PFSK-1 (cell line): ENCODE measurements at regions not wholly inside any gene's neighbourhood (a gene's known extent, or its start where the extent isn't known, plus 50 kb on each side); places are given as distances from the start of the nearest gene placed in this dataset.

ENCODE experiments used
- FOXP2 ChIP-seq: optimal IDR thresholded peaks from 2 replicates; pipeline ENCODE3; 2011; ENCODE audit warnings: borderline replicate concordance, control low read depth, inconsistent platforms; ENCODE audit not compliant: insufficient read depth; ENCODE audit errors: extremely low read length, extremely low read depth
- POLR2AphosphoS5 ChIP-seq: IDR thresholded peaks from 2 replicates; pipeline ENCODE4 v1.6.1; 2012; ENCODE audit warnings: low read depth, mild to moderate bottlenecking, control low read depth, low read length, moderate library complexity
- SIN3A ChIP-seq: IDR thresholded peaks from 2 replicates; pipeline ENCODE4 v1.6.1; 2012; ENCODE audit warnings: mild to moderate bottlenecking, low read length, moderate library complexity, borderline replicate concordance; ENCODE audit not compliant: insufficient read depth
- TAF1 ChIP-seq: IDR thresholded peaks from 2 replicates; pipeline ENCODE4 v1.6.1; 2012; ENCODE audit warnings: low read length, control low read depth, borderline replicate concordance; ENCODE audit not compliant: insufficient read depth
- TF ChIP-seq, protein P1 (sequence below), 2 experiments: IDR thresholded peaks; 2 replicates each; pipeline versions ENCODE4 v1.6.1 to v1.8.0; 2011 to 2012; ENCODE audit warnings: low read depth in 2 of 2, low read length in 2 of 2, control low read depth in 1 of 2, inconsistent platforms in 1 of 2, mild to moderate bottlenecking in 1 of 2, moderate library complexity in 1 of 2; ENCODE audit not compliant: insufficient read depth in 1 of 2

GRCh38 chr2:129087133-129087813 is 768.6 kb upstream of the HS6ST1 start:
- TF ChIP-seq, protein P1, sequence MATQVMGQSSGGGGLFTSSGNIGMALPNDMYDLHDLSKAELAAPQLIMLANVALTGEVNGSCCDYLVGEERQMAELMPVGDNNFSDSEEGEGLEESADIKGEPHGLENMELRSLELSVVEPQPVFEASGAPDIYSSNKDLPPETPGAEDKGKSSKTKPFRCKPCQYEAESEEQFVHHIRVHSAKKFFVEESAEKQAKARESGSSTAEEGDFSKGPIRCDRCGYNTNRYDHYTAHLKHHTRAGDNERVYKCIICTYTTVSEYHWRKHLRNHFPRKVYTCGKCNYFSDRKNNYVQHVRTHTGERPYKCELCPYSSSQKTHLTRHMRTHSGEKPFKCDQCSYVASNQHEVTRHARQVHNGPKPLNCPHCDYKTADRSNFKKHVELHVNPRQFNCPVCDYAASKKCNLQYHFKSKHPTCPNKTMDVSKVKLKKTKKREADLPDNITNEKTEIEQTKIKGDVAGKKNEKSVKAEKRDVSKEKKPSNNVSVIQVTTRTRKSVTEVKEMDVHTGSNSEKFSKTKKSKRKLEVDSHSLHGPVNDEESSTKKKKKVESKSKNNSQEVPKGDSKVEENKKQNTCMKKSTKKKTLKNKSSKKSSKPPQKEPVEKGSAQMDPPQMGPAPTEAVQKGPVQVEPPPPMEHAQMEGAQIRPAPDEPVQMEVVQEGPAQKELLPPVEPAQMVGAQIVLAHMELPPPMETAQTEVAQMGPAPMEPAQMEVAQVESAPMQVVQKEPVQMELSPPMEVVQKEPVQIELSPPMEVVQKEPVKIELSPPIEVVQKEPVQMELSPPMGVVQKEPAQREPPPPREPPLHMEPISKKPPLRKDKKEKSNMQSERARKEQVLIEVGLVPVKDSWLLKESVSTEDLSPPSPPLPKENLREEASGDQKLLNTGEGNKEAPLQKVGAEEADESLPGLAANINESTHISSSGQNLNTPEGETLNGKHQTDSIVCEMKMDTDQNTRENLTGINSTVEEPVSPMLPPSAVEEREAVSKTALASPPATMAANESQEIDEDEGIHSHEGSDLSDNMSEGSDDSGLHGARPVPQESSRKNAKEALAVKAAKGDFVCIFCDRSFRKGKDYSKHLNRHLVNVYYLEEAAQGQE (IDR thresholded peaks at IDR 0.05; ENCODE audit: insufficient read depth in 1 of 2, low read depth in 2 of 2, low read length in 2 of 2), result no peak
- TF ChIP-seq POLR2AphosphoS5 (no peak), FOXP2 (no peak), TAF1 (no peak), SIN3A (no peak)

GRCh38 chr2:129091620-129092019 is 773.0 kb upstream of the HS6ST1 start:
- TF ChIP-seq FOXP2, result no peak
- TF ChIP-seq SIN3A, result no peak
- no peak for TF ChIP-seq POLR2AphosphoS5
- no peak for TF ChIP-seq TAF1
- TF ChIP-seq, protein P1 (IDR thresholded peaks at IDR 0.05; ENCODE audit: insufficient read depth in 1 of 2, low read depth in 2 of 2, low read length in 2 of 2), result no peak

DNA sequence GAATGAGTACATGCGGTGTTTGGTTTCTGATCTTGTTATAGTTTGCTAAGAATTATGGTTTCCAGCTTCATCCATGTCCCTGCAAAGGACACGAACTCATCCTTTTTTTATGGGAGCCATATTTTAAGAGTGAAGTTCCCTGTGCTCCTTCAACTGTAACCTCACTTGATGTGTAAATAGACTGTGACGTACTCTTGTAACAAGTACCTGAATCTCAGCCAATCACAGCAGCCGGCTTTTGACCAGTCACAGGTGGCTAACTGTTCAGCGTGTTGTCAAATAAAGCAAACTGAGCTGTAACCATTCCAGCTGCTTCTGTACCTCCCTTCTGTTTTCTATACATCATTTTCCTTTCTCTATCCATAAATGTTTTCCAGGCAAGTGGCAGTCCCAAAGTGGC is 774.3 kb upstream of the HS6ST1 start:
- TF ChIP-seq TAF1 (no peak), SIN3A (no peak), POLR2AphosphoS5 (no peak), FOXP2 (no peak)
- TF ChIP-seq, protein P1 (IDR thresholded peaks at IDR 0.05; ENCODE audit: insufficient read depth in 1 of 2, low read depth in 2 of 2, low read length in 2 of 2), result no peak

DNA sequence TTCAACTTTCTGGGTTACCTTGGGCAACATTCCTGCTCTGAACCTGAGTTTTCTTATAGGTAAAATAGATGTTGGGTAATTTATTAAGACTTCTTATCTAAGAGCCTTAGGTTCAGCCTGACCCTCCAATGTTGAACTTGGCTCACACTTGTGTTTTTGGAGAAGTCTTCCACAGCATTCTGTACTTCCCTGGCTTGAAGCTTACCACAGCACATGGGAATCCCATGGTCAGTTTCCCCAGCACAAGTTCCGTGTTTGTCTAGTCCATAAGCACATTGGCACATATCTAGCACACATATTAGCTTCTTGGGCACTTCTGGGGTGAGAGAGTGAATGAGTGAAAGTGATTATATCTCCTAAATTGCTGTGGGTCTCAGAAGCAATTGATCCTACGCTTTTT is 782.5 kb upstream of the HS6ST1 start:
- no peak for TF ChIP-seq TAF1
- no peak for TF ChIP-seq FOXP2
- no peak for TF ChIP-seq POLR2AphosphoS5
- TF ChIP-seq SIN3A, result no peak
- TF ChIP-seq, protein P1 (IDR thresholded peaks at IDR 0.05; ENCODE audit: insufficient read depth in 1 of 2, low read depth in 2 of 2, low read length in 2 of 2), result no peak
